ENCODE measurements at regions not wholly inside any gene's neighbourhood (a gene's known extent, or its start where the extent isn't known, plus 50 kb on each side); places are given as distances from the start of the nearest gene placed in this dataset.
"Not testable (repeated sequence)": the region's sequence is repeated elsewhere in the genome, so short reads cannot be mapped to it uniquely, and the experiment has no call there.

GRCh38 chr12:72869024-72869423 is 596.9 kb downstream of the TRHDE start:
- peak; percentile 42 for DNase-seq

- DNase-seq, result peak; percentile 10
These were observed 600.2 kb downstream of the TRHDE start for GRCh38 chr12:72872238-72872887.

DNA sequence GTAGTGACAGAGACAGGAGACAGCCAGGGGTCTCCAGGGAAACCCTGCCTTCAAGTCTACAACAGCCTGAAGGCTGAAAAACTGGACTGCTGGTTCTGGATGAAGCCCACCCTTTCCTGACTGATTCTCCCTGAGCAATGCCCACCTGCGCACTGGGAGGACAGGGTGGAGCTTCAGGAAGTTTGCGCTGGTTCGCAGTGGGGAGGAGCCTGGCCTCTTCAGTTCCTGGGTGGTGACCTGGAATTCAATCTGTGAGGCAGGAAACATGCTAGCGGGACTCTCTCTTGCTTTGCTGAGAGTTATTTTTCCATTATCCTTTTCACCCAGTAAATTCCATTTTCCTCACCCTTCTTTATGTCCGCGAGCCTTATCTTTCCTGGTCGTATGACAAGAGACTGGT is 600.8 kb downstream of the TRHDE start:
- DNase-seq, result no peak

DNA sequence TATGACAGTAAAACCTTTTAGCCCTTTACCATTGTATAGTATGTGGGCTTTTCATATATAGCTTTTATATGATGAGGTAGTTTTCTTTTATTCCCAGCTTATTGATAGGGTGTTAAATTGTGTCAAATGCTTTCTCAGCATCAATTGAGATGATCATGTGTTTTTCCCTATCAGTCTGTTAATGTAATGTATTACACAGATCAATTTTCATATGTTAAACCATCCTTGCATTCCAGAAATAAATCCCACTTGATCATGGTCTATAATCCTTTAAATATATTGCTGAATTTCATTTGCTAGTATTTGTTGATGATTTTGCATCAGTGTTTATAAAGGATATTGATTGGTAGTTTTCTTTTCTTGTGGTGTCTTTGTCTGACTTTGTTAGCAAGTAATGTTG is 603.9 kb downstream of the TRHDE start:
- no peak for DNase-seq

DNA sequence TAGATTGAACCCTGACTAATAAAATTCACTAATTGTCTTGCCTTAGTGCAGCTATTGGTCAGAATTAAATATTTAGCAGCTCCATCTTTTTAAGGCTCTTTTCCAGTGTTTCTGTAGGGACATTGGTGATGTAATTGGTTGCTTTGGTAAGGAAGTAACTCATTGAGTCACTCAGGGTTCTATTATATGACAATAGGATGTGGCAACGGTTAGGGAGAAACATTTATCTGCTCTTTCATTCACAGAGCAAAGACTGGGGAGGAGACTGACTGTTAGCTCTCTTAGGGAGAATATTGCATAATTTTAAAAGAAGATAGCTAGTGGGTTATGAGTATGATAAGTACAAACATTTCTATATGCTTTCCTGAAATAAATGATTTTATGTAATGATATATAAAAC is 616.5 kb downstream of the TRHDE start:
- DNase-seq, result peak; percentile 23

DNA sequence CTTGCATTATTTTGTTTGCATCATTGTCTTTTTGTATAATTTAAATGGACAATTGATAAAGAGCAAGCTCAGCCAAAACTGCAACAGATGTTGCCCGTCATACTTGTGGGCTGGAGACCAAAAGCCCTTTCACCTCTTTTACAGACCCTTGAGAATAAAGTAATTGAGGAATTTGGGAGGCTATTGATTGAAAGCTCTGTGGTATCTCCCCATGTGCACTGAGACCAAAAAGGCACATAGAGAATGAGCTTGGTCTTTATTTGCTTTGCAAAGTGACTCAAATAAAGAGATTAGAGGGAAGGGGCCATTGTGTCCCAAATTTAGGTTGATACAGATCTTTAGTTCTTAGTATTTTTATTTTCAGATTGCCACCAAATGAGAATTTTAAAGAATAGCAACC is 617.6 kb downstream of the TRHDE start:
- DNase-seq, result no peak

DNA sequence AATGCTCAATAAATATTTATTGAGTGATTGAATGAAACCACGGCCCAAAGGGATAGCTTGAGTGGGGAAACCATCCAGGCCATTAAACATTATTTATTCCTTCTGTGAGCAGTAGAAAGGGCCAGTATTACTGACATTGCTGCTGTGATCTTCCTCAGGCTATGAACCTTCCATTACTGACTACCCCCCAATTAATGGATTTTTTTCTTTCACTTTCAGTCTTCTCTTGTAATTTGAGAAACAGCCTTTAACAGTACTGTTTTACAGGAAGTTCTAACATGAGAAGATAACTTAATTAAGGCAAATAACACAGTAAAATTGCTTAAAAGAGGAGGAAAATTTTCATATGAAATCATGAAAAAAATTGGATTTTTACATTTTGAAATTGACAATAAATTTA is 629.5 kb downstream of the TRHDE start:
- no peak for DNase-seq

GRCh38 chr12:72925716-72926115 is 653.5 kb downstream of the TRHDE start:
- no peak for DNase-seq

GRCh38 chr12:72931838-72932237 is 659.7 kb downstream of the TRHDE start:
- DNase-seq, result not testable (repeated sequence)

DNA sequence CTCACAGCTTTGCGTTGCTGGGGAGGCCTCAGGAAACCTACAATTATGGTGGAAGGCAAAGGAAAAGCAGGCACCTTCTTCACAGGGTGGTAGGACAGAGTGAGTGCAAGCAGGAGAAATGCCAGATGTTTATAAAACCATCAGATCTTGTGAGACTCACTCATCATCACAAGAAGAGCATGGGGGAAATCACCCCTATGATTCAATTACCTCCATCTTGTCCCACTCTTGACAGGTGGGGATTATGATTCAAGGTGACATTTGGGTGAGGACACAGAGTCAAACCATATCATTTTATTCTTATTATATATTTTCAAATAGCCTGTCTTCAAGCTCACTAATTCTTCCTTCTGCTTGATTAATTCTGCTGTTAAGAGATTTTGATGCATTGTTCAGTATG is 665.3 kb downstream of the TRHDE start:
- DNase-seq, result no peak

GRCh38 chr12:72957454-72957853 is 685.3 kb downstream of the TRHDE start:
- DNase-seq, result no peak

- no peak for DNase-seq
These were observed 694.5 kb downstream of the TRHDE start for GRCh38 chr12:72966684-72967083.

DNA sequence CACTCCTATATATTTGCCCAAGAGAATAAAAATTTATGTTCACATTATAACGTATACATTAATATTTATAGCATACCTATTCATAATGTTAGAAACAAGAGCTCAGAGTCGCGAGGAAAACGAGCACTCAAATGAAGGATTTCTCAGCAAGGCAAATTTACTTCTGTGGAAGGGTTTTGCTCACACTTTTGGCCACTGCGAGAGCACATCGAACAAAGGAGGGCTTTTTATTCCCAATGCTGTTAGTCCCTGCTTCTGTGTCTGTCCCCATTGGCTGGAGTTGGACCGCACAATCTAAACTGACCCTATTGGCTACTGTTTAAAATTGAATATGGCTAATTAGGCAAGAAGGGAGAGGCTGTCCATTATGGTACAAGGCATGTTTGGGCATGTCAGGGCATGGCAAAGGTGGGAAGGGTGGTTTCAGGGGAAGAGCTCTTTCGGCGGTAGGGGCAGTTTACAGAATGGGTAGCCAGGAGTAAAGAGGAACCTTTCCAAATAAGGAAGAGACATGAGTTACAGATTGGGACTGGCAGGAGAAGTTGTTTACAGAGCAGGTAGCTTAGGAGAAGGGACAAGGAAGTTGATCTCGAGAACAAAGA is 702.9 kb downstream of the TRHDE start:
- peak; percentile 34 for DNase-seq

GRCh38 chr12:72978999-72979398 is 706.8 kb downstream of the TRHDE start:
- DNase-seq, result no peak

GRCh38 chr12:72982356-72982755 is 710.2 kb downstream of the TRHDE start:
- DNase-seq, result no peak

GRCh38 chr12:72986963-72987362 is 714.8 kb downstream of the TRHDE start:
- peak; percentile 10 for DNase-seq

DNA sequence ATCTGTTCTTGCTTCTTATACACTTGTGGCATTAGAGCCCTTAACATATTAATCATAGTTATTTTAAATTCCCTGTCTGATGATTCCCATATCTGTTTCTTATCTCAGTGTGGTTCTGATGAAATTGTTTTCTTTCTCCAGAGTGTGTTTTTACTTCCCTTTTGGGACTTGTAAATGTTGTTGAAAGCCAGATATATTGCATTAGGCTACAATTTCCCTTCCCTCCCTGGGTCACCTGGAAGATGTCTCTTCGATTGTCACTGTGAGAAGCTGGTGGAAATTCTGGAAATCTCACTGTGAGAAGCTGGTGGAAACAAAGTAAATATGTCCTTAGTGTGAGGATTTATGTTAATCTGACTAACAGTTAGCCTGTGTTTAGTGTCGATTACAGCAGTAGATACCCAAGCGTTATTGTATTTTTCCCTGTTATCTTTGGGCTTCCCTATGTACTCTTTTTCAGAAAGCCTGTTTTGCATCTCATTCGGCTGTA is 717.3 kb downstream of the TRHDE start:
- no peak for DNase-seq

DNA sequence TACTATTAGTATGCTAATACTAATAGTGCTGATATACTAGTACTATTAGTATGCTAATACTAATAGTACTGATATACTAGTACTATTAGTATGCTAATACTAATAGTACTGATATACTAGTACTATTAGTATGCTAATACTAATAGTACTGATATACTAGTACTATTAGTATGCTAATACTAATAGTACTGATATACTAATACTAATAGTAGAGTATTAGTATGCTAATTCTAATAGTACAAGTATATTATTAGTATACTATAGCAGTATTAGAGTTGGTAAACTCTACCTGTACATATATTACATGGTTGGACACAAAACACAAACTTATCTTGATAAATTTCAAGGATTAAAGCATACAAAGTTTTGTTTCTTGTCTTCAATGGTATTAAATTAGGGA is 722.9 kb downstream of the TRHDE start:
- not testable (repeated sequence) for DNase-seq

- no peak for DNase-seq
These were observed 723.4 kb downstream of the TRHDE start for GRCh38 chr12:72995616-72996015.

- not testable (repeated sequence) for DNase-seq
These were observed 729.6 kb downstream of the TRHDE start for GRCh38 chr12:73001806-73002205.

DNA sequence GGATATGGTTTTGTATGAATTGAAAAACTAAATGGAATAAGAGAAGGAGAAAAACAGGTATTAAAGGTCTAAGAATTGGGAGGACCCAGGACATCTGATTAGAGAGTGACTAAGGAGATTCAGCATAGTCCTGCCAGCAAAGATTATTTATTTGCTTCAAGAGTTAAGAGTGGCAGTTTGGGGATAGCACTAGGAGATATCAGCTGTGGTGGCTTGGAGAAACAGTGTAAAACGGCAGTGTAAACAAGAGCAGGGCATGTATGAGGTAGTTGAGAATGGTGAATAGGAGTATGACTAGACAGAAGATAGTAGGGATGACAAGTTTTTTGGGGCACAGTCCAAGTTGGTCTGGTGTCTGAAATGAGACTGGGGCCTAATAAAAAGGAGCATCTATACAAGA is 730.3 kb downstream of the TRHDE start:
- not testable (repeated sequence) for DNase-seq

DNA sequence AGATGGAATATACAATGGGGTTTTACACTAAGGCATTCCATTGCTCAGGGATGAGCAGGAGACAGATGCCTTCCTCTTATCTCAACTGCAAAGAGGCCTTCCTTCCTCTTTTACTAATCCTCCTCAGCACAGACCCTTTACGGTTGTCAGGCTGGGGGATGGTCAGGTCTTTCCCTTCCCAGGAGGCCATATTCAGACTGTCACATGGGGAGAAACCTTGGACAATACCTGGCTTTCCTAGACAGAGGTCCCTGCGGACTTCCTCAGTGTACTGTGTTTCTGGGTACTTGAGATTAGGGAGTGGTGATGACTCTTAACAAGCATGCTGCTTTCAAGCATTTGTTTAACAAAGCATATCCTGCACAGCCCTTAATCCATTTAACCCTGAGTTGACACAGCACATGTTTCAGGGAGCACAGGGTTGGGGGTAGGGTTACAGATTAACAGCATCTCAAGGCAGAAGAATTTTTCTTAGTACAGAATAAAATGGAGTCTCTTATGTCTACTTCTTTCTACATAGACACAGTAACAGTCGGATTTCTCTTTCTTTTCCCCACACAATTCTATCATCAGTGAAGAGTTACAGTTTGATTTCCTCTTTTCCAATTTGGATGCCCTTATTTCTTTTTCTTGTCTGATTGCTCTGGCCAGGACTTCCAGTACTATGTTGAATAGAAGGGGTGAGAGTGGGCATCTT is 737.1 kb downstream of the TRHDE start:
- DNase-seq, result peak; percentile 77

DNA sequence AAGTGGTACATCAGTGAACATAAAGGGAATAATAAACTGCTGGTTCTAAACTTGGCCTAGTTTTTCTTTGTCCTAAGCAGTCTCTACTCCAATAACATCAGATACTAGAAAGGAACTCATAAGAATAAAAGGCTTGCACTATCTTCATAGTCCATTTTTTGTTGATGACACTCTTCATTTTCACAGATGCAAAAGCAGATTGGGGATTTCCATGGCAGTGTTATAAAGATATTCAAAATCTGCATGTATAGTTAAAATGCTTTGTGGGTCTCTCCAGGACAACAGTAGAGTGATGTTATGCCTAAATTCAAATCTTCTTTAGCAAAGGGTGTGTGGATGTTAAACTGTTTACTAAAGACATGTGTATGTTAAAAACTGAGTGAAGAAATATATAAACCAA is 745.8 kb downstream of the TRHDE start:
- DNase-seq, result no peak

DNA sequence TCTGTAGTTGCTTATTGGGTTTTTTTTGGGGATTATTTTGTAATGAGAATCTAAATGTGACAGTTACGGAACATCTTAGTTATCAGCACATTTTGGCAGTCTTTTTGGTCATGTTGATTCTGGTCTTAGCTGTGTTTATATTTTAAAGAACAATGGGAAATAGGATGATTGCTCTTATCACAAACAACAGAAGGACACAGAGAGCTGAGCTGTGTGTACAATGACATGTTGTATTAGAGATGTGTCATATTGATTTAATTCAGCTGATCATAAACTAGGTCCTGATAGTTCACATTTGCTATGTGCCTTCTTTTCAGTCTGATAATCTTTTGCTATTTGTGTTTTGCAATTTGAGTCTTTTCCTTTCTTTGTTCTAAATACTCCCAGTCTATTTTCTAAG is 781.7 kb downstream of the TRHDE start:
- peak; percentile 57 for DNase-seq
